NCI-H526 treated with DMSO at 0.1 percent for 48 hours (cell line): ENCODE measurements at regions not wholly inside any gene's neighbourhood (a gene's known extent, or its start where the extent isn't known, plus 50 kb on each side); places are given as distances from the start of the nearest gene placed in this dataset.

Experiments
- DNase-seq: peaks from one replicate; lab custom pipeline; 2025; lab: John Stamatoyannopoulos, UW

- no peak for DNase-seq
These were observed 376.0 kb downstream of the C12orf75 start for GRCh38 chr12:105706321-105706972.

GRCh38 chr12:105706973-105707334 lies 376.5 kb downstream of the C12orf75 start:
- no peak for DNase-seq

- DNase-seq: no peak
These were observed 383.3 kb downstream of the C12orf75 start for GRCh38 chr12:105713606-105714305.

GRCh38 chr12:105716621-105717020 lies 386.1 kb downstream of the C12orf75 start:
- DNase-seq: no peak

GRCh38 chr12:105721051-105721825 lies 390.7 kb downstream of the C12orf75 start:
- no peak for DNase-seq

GRCh38 chr12:105721891-105722290 lies 391.4 kb downstream of the C12orf75 start:
- no peak for DNase-seq

GRCh38 chr12:105723066-105723465 lies 392.6 kb downstream of the C12orf75 start:
- DNase-seq: no peak

- DNase-seq: no peak
These were observed 393.0 kb downstream of the C12orf75 start for GRCh38 chr12:105723494-105723893.

- DNase-seq: no peak
These were observed 394.1 kb downstream of the C12orf75 start for GRCh38 chr12:105724641-105725040.

- DNase-seq: no peak
These were observed 394.6 kb downstream of the C12orf75 start for GRCh38 chr12:105725054-105725453.

GRCh38 chr12:105729181-105729771 lies 398.8 kb downstream of the C12orf75 start:
- no peak for DNase-seq

- no peak for DNase-seq
These were observed 399.4 kb downstream of the C12orf75 start for GRCh38 chr12:105729926-105730325.

GRCh38 chr12:105733579-105733978 lies 403.1 kb downstream of the C12orf75 start:
- DNase-seq: no peak

- no peak for DNase-seq
These were observed 402.3 kb downstream of the NUAK1 start for GRCh38 chr12:105736498-105736897.

- DNase-seq: no peak
These were observed 400.7 kb downstream of the NUAK1 start for GRCh38 chr12:105738051-105738450.

GRCh38 chr12:105740369-105740768 lies 398.4 kb downstream of the NUAK1 start:
- DNase-seq: no peak

- no peak for DNase-seq
These were observed 397.6 kb downstream of the NUAK1 start for GRCh38 chr12:105740970-105741725.

GRCh38 chr12:105741786-105742566 lies 396.8 kb downstream of the NUAK1 start:
- no peak for DNase-seq

GRCh38 chr12:105742567-105742874 lies 396.2 kb downstream of the NUAK1 start:
- no peak for DNase-seq

GRCh38 chr12:105744371-105745058 lies 394.2 kb downstream of the NUAK1 start:
- DNase-seq: no peak

- DNase-seq: no peak
These were observed 392.9 kb downstream of the NUAK1 start for GRCh38 chr12:105745811-105746210.
